ENCODE measurements at regions not wholly inside any gene's neighbourhood (a gene's known extent, or its start where the extent isn't known, plus 50 kb on each side); places are given as distances from the start of the nearest gene placed in this dataset.

- POLR2A ChIA-PET: no interaction called here
- H3K36me3 ChIP-seq (ENCODE audit: control insufficient read depth, insufficient read depth, low read length): no peaks in the 10 kb centered on the region
- DNase-seq (ENCODE audit: low read depth): no peak
These were observed 312.0 kb upstream of the TMC3 start for GRCh38 chr15:81686021-81686420.

GRCh38 chr15:81685237-81685636 is 311.2 kb upstream of the TMC3 start:
- DNase-seq (ENCODE audit: low read depth): no peak
- Histone ChIP-seq H3K27me3 (ENCODE audit: control insufficient read depth, insufficient read depth, low read length) (no peaks in the 10 kb centered on the region), H3K36me3 (ENCODE audit: control insufficient read depth, insufficient read depth, low read length) (no peaks in the 10 kb centered on the region), H3K4me3 (ENCODE audit: low read depth, low read length) (no peak overlapping the region)
- ChIA-PET CTCF (no interaction called here), POLR2A (no interaction called here)
- TF ChIP-seq CTCF (IDR thresholded peaks at IDR 0.05; ENCODE audit: insufficient read depth, low read depth, low read length): no peak

More at GRCh38 chr15:81686021-81686420, 312.0 kb upstream of the TMC3 start:
- Histone ChIP-seq H3K4me3 (ENCODE audit: low read depth, low read length) (no peak overlapping the region), H3K27me3 (ENCODE audit: control insufficient read depth, insufficient read depth, low read length) (no peaks in the 10 kb centered on the region)
- CTCF ChIA-PET: interaction anchor here (0.9 kb wide), 1 partner anchor 10 kb away, joined by 3 read pairs; no protein-coding TSS in a partner anchor
- TF ChIP-seq CTCF (IDR thresholded peaks at IDR 0.05; ENCODE audit: insufficient read depth, low read depth, low read length): no peak

- Histone ChIP-seq H3K36me3 (ENCODE audit: control insufficient read depth, insufficient read depth, low read length) (no peaks in the 10 kb centered on the region), H3K27me3 (ENCODE audit: control insufficient read depth, insufficient read depth, low read length) (no peaks in the 10 kb centered on the region), H3K4me3 (ENCODE audit: low read depth, low read length) (no peak overlapping the region)
- DNase-seq (ENCODE audit: low read depth): no peak
- CTCF ChIA-PET: no interaction called here
- no peak for TF ChIP-seq CTCF (IDR thresholded peaks at IDR 0.05; ENCODE audit: insufficient read depth, low read depth, low read length)
- POLR2A ChIA-PET: no interaction called here
These were observed 306.8 kb upstream of the TMC3 start for GRCh38 chr15:81680829-81681228.

- no peak for DNase-seq (ENCODE audit: low read depth)
- Histone ChIP-seq H3K27me3 (ENCODE audit: control insufficient read depth, insufficient read depth, low read length) (no peaks in the 10 kb centered on the region), H3K4me3 (ENCODE audit: low read depth, low read length) (no peak overlapping the region), H3K36me3 (ENCODE audit: control insufficient read depth, insufficient read depth, low read length) (no peaks in the 10 kb centered on the region)
- CTCF ChIA-PET: no interaction called here
- TF ChIP-seq CTCF (IDR thresholded peaks at IDR 0.05; ENCODE audit: insufficient read depth, low read depth, low read length): no peak
- POLR2A ChIA-PET: no interaction called here
These were observed 292.8 kb upstream of the TMC3 start for GRCh38 chr15:81666839-81667238.

GRCh38 chr15:81660976-81661375 is 287.0 kb upstream of the TMC3 start:
- no peak overlapping the region for H3K4me3 ChIP-seq (ENCODE audit: low read depth, low read length)
- H3K36me3 ChIP-seq (ENCODE audit: control insufficient read depth, insufficient read depth, low read length): no peaks in the 10 kb centered on the region
- DNase-seq (ENCODE audit: low read depth): no peak
- no peaks in the 10 kb centered on the region for H3K27me3 ChIP-seq (ENCODE audit: control insufficient read depth, insufficient read depth, low read length)
- TF ChIP-seq CTCF (IDR thresholded peaks at IDR 0.05; ENCODE audit: insufficient read depth, low read depth, low read length): no peak
- ChIA-PET POLR2A (no interaction called here), CTCF (no interaction called here)
